PFSK-1 (cell line): ENCODE measurements at regions not wholly inside any gene's neighbourhood (a gene's known extent, or its start where the extent isn't known, plus 50 kb on each side); places are given as distances from the start of the nearest gene placed in this dataset.

Source experiments
- FOXP2 ChIP-seq: optimal IDR thresholded peaks from 2 replicates; pipeline ENCODE3; 2011; ENCODE audit warnings: borderline replicate concordance, control low read depth, inconsistent platforms; ENCODE audit not compliant: insufficient read depth; ENCODE audit errors: extremely low read length, extremely low read depth
- POLR2AphosphoS5 ChIP-seq: IDR thresholded peaks from 2 replicates; pipeline ENCODE4 v1.6.1; 2012; ENCODE audit warnings: low read depth, mild to moderate bottlenecking, control low read depth, low read length, moderate library complexity
- REST ChIP-seq, 2 experiments: IDR thresholded peaks; 2 replicates each; pipeline versions ENCODE4 v1.6.1 to v1.8.0; 2011 to 2012; ENCODE audit warnings: low read depth in 2 of 2, low read length in 2 of 2, control low read depth in 1 of 2, inconsistent platforms in 1 of 2, mild to moderate bottlenecking in 1 of 2, moderate library complexity in 1 of 2; ENCODE audit not compliant: insufficient read depth in 1 of 2
- SIN3A ChIP-seq: IDR thresholded peaks from 2 replicates; pipeline ENCODE4 v1.6.1; 2012; ENCODE audit warnings: mild to moderate bottlenecking, low read length, moderate library complexity, borderline replicate concordance; ENCODE audit not compliant: insufficient read depth
- TAF1 ChIP-seq: IDR thresholded peaks from 2 replicates; pipeline ENCODE4 v1.6.1; 2012; ENCODE audit warnings: low read length, control low read depth, borderline replicate concordance; ENCODE audit not compliant: insufficient read depth

- no peak for TF ChIP-seq FOXP2
- no peak for TF ChIP-seq POLR2AphosphoS5
Observed at GRCh38 chr15:69613182-69613581, 160.6 kb downstream of the RPLP1 start.

GRCh38 chr15:69613988-69614387 lies 161.4 kb downstream of the RPLP1 start:
- no peak for TF ChIP-seq SIN3A
- TF ChIP-seq REST (IDR thresholded peaks at IDR 0.05; ENCODE audit: insufficient read depth in 1 of 2, low read depth in 2 of 2, low read length in 2 of 2) = no peak
- TF ChIP-seq FOXP2 = no peak
- TF ChIP-seq POLR2AphosphoS5 = no peak
- no peak for TF ChIP-seq TAF1

GRCh38 chr15:69615736-69616135 lies 163.1 kb downstream of the RPLP1 start:
- TF ChIP-seq POLR2AphosphoS5 = no peak
- no peak for TF ChIP-seq TAF1
- TF ChIP-seq REST (IDR thresholded peaks at IDR 0.05; ENCODE audit: insufficient read depth in 1 of 2, low read depth in 2 of 2, low read length in 2 of 2) = no peak
- no peak for TF ChIP-seq SIN3A
- TF ChIP-seq FOXP2 = no peak

- TF ChIP-seq FOXP2 = no peak
- no peak for TF ChIP-seq POLR2AphosphoS5
- no peak for TF ChIP-seq REST (IDR thresholded peaks at IDR 0.05; ENCODE audit: insufficient read depth in 1 of 2, low read depth in 2 of 2, low read length in 2 of 2)
- no peak for TF ChIP-seq SIN3A
- TF ChIP-seq TAF1 = no peak
Observed at GRCh38 chr15:69616558-69616957, 163.9 kb downstream of the RPLP1 start.

- TF ChIP-seq SIN3A (no peak), POLR2AphosphoS5 (no peak), TAF1 (no peak), FOXP2 (no peak), REST (IDR thresholded peaks at IDR 0.05; ENCODE audit: insufficient read depth in 1 of 2, low read depth in 2 of 2, low read length in 2 of 2) (no peak)
Observed at GRCh38 chr15:69623392-69624154, 171.0 kb downstream of the RPLP1 start.
